HG03097 (cell line): ENCODE measurements at regions not wholly inside any gene's neighbourhood (a gene's known extent, or its start where the extent isn't known, plus 50 kb on each side); places are given as distances from the start of the nearest gene placed in this dataset.

Experiments
- ATAC-seq: cut with Tn5 transposase; IDR thresholded peaks from one replicate; pipeline ENCODE4 v1.9.1; 2021; ENCODE audit not compliant: unreplicated experiment, low FRiP score

DNA sequence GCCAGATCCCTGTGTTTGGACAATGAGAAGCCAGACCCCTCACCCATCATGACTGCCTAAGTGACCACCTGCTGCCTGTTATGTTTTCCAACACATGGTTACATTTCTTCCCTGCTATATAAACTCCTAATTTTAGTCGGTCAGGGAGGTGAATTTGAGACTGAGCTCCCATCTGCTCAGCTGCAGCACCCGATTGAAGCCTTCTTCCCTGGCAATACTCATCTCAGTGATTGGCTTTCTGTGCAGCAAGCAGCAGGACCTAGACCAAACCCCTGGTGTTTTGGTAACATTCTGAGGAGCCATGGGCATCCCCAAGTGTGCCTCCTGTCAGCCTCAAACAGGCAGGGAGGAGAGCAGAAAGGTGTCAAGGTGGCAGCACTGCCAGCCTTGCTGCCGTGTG lies 141.2 kb downstream of the CD8B2 start:
- ATAC-seq: no peak

DNA sequence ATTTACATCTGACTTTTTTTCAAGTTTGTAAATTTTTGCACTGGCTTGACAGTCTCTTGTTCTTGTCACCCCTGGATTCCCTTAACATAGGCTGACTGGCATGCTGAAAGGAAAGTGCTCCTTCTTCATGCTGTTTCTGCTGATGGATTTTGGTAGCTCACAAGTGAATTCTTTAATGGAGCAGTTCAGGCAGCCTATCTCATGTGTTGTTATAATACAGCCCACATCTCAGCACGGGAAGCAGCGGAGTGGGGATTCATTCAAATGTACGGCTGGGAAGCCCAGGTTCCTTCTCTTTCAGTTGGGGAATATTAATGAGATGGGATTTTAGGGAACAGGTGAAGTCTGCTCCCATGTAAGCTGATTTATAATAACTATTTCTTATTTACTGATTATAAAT lies 142.8 kb downstream of the CD8B2 start:
- ATAC-seq: no peak

DNA sequence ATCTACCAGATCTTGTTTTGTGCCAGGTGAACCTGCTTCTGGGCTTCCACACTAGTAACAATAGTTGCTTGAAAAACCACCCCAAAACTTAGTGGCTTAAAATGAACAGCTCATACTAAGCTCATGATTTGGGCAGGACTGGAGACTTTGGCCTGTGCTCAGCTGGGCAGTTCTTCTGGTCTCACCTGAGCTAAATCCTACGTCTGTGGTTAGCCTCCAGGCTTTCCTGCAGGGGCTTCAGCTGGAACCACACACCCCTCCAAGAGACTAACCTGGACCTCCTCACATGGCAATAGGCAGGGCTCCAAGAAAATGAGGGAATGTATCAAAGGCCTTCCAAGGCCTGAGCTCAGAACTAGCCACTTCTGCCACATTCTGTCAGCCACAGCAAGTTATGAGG lies 144.1 kb downstream of the CD8B2 start:
- no peak for ATAC-seq

DNA sequence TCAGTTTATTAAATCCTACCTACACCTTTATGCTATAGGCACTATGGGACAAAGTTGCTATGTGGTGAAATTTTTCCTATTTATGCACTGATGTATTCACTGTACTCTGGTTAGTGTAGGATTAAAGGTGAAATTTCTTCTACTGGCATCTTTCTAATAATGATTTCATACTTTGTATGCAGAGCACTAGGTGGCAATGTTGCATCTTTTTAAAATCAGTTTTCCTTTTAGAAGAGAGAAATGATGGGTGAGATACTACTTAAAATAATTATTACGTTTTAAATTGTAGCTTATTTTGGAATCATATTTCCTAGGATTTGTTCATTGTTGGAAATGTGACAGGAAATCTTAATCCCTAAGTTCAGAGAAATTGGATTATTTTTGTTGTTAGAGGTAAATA lies 150.9 kb downstream of the CD8B2 start:
- ATAC-seq: no peak

DNA sequence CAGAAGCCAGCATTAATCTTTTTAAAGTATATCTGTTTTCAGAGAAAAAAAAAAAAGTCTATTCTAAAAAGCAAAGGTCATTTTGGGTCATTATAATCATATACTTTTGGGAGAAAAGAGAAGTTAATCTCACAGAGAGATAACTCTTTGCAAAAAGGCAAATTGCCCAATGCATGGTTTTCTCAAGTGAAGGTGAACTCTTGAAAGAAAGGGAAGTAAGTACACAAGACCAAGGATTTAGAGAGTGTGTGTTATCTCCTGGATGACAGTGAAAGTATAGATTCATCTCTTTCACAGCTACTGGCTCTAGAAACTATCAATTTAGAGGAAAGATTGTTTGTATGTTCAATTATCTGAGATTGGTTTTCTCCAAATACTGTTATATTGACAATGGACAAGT lies 151.4 kb downstream of the CD8B2 start:
- ATAC-seq: no peak

DNA sequence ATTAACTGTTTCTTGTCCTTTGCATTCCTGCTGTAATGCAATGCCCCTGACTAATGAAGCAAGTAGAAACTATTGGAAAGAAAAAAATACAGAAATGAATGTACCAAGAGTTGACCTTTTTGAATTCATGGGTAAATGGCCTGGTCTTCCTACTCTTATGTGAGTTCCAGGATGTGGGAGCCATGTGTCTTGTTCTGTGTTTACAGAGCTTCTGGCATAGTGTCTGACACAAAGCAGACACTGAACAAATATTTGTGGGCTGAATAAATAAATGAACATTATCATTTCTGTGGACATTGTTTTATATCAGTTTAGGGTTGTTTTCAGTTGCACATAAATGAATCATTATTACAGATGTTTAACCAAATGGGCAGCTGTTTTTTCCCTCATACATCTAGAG lies 155.5 kb downstream of the CD8B2 start:
- ATAC-seq: no peak

DNA sequence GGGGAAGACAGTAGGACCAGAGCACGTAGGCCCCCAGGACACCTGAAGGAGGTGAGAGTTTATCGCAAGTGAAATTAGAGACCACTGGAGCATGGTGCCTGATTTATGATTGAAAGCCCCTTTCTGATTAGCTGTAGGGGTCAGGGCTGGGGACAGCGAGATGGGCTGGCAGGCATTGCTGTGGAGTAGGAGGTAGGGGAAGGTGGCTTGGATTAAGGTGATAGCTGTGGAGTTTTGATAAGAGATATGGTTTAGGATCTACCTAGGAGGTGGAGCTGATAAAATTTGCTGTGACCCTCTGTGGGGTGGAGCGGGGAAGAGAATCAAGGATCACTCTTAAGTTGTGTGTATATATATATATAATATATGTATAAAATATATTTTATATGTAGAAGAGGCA lies 157.5 kb downstream of the CD8B2 start:
- ATAC-seq: no peak

DNA sequence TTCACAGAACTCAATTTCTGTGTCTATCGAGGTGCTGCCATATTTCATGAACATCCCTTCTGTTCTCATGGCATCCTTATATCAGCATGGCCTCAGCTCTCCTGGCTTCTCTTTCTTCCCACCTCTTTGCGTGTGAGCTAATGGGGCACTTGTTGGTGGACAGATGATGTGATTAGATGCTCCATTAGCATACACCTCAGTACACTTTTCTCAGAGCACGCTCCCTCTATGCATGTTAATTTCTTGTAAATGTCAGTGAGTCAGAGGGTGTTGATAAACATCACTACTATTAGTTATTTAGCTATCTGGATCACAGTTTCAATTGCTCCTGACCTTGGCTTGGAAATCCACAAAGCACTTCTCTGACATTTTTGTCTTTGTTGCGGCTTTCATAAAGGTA lies 159.4 kb downstream of the CD8B2 start:
- ATAC-seq: no peak

DNA sequence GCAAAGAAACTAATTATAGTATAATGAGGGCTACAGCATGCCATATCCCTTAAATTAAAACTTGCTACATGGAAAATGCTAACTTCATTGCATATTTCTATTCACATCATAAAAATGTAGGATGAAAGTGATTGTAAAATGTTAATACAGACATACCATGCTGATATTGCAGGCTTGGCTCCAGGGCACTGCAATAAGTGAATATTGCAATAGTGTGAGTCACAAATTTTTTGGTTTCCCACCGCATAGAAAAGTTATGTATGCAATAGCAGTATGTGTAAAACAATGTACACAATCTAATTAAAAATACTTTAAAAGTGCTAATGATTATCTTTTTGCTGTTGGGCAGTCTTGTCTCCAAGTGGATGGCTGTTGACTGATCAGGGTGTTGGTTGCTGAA lies 162.1 kb downstream of the CD8B2 start:
- no peak for ATAC-seq

DNA sequence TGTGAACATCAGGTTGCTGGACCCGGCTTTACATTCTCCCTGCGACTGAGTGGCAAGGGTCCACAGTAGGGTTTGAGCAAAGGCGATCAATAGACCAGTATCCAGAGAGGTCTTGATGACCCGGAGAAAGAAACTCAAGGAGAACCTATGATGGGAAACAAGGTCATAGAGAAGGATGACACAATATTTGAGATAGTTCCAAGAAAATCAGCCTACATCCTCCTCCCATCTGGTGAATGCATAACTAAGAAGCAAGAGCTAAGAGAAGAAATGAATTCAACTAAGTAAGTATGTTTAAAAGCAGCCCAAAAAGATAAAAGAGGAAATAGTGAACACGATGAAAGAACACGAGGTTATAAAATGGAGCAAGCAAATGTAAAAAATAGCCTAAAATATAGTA lies 166.3 kb downstream of the CD8B2 start:
- no peak for ATAC-seq

DNA sequence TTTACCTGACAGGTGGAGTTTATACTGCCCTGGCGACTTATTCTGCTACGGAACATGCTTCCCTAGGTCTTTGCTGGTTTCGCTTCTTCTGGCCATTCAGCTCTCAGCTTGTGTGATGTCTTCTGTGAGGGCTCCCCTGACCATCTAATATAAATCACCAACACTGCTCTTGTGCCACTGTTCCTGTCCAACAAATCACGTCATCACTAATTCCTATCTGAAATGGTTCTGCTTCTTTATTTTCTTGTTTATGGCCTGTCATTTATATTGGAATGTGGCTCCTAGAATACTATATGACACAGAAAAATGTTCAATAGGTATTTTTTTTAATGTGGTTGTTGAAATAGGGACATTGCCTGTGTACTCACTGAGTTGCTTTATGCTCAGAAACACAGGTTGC lies 171.5 kb downstream of the CD8B2 start:
- ATAC-seq: no peak

DNA sequence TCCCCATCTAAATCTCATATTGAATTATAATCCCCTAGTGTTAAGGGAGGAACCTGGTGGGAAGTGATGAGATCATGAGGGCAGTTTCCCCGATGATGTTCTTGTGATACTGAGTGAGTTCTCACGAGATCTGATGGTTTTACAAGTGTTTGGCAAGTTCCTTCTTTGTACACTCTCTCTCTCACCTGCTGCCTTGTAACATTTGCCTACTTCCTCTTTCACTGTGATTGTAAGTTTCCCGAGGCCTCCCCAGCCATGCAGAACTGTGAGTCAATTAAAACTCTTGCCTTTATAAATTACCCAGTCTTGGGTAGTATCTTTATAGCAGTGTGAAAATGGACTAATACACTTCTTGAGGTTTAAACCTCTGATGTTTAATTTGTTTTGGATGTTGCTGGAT lies 177.5 kb downstream of the CD8B2 start:
- ATAC-seq: no peak

DNA sequence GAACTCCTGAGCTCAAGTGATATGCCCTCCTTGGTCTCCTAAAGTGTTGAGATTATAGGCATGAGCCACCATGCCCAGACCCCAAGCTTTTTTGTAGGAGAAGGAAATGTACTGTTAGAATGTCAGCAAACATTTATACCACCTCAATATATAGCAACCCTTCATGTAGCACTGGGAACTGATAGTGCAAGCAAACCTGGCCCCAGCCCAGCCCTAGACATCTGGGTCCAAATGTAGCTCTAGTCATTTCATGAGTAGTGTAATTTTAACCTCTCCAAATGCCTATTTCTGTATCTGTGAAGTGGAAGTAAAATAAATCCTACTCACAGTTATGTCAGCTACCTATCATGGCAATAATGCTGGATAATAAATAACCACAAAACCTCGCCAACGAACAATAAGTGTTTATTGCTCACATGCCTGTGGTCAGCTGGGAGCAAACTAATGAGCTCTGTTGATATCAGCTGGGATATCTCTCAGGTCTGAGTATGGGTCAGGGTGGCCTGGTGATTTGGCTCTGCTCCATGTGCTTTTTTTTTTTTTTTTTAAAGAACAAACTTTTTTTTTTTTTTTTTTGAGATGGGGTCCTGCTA lies 180.4 kb downstream of the CD8B2 start:
- no peak for ATAC-seq

DNA sequence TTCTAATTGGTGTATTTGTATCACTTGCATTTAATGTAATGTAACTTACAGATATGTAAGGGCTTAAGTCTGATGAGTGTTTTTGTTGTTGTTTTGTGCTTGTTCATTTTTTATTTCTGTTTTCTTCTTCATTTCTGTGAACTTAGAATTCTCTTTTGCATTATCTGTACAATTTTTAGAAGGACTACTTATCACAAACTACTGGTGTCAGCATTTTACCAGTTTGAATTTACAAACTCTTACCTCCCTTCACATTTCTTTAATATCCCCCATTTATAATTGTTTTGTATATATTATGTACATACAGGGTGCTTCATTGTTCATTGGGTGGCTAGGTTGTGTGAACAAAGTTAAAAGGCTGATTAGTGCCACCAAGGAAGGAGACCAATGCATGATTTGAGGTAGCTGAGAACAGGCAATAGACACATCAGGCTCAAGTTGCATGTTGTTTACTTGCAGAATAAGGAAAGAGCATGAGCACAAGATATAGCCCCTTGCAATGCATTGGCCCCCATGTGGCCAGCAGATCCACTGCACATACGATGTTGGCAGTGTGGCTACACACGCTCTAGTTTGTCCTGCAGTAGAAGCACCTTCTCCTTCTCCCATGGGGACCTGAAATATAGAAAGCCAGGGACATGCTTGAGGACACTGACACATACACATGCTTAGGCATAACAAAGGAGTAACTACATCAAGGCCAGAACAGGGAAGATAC lies 198.2 kb downstream of the CD8B2 start:
- no peak for ATAC-seq

DNA sequence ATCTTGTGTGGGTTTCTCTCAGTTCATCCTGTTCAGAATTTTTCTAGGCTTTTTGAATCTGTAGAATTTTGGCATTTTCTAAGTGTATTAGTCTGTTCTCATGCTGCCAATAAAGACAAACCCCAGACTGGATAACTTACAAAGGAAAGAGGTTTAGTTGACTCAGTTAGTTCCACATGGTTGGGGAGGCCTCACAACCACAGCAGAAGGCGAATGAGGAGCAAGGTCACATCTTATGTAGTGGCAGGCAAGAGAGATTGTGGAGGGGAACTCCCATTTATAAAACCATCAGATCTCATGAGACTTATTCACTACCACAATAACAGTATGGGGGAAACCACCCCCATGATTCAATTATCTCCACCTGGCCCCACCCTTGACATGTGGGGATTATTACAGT lies 199.2 kb downstream of the ST6GAL2 start:
- ATAC-seq: no peak

DNA sequence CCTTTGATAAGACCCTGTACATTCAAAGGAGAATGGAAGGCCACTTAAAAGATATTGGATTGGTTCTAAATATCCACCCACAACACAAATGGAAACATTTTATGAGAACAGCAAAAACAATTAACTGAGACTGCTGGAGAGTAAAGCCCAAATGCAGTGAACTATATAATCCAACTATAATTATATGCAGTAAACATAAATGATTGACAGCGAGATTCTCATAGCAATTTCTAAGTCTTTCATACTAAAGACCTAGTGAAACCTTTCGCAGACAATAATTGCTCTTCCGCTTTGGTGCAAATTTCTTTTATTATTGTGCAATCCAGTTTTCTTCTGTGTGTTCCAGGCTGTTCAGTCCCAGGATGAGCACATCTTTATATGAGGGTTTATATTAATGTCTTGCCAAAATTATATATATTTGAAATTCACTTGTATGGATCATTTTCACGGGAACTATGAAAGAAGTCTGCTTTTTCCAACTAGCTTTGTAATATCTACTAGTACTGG lies 190.9 kb downstream of the ST6GAL2 start:
- no peak for ATAC-seq

DNA sequence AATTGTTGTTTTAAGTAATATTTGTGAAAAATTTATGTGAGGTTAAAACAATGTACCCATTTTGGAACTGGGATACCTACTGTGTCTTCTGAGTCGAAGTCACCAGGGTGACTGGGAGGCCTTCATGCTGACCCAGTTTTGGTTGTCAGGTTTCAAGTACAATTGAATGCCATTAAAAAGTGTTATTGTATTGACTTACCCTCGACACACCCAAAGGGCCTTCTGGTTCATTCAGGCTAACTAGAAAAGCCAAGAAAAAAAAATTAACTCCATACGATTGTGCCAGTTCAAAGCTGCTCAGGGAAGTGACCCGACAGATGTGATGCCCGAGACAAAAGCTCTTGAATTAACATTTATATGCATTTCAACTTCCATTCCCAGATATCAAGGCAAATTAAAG lies 190.0 kb downstream of the ST6GAL2 start:
- ATAC-seq: no peak

DNA sequence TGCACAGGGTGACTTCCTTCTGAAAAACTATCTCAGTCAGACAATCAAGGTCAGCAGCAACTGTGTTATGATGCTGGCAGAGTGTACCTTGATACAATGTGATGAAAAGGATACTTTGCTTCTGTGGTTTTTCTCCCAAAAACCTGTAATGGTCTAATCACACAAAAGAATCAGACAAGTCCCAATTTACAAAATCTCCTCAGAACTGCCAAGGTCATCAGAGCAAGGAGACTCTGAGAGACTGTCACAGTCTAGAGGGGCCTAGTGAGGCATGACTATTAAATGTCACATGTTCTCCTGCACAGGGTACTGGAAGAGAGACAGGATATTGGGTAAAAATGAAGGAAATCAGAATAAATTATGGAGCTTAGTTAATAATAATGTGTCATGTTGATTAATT lies 185.4 kb downstream of the ST6GAL2 start:
- ATAC-seq: no peak

DNA sequence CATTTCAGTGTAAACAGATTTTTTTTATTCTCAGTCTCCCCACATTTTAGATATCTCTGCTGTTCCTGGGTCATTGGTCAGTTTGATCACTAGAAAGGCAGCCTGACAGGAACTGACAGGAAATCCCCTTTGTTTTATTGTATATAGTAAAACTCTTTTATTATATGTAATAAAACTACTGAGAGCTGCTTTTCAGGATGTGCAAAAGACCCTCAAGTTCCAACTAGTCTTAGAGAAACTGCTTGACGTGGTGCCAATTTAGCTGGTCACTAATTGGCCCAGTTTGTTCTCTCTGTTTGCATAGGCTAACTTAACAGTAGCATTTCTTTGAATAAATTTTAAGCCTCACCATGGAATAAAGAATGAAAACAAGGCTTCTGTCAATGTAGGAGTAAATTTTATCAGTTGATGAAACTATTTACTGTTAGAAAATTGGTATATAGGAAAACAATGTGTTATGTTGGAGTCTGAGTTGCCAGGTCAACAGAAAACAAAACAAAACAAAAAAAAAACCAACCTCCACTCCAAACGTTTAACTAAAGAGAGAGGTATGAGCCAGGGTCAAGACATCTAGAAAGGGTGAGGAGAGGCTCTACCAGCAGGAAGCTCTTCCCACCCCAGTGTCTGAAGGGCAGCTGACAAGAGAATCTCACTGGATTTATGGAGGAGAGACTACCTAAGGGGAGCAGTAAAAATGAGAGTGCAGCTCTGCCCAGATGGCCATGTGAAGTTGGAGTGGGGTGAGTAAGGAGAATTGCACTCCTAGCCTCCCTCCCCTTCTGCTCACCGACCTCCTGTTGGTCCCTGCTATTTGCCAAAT lies 184.6 kb downstream of the ST6GAL2 start:
- no peak for ATAC-seq

DNA sequence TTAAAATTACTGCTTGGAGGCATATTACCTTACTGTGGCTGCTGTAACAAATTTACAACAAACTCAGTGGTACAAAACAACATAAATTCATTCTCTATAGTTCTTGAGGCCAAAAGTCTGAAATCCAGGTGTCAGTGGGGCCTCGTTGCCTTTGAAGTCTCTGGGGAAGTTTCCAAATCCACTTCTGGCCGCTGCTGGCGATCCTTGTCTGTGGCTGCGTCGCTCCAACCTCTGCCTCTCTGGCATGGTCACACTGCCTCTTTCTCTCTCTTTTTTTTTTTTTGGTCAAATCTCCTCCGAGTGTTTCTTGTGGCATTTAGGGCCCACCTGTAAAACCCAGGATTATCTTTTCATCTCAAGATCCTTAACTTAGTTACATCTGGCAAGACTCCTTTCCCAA lies 182.8 kb downstream of the ST6GAL2 start:
- no peak for ATAC-seq

DNA sequence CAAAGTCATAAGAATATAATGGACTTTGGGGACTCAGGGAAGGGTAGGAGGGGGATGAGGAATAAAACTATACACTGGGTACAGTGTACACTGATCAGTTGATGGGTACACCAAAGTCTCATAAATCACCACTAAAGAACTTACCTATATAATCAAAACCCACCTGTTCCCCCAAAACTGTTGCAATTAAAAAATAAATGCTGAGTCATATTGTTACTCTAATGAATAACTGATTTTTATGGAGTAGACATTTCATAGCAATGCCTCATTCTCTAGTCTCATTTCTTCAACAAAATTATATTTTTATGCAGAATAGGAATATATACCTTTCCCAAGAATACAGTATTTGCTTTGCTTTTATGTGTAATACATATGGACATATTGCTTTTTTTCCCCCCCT lies 181.2 kb downstream of the ST6GAL2 start:
- no peak for ATAC-seq

DNA sequence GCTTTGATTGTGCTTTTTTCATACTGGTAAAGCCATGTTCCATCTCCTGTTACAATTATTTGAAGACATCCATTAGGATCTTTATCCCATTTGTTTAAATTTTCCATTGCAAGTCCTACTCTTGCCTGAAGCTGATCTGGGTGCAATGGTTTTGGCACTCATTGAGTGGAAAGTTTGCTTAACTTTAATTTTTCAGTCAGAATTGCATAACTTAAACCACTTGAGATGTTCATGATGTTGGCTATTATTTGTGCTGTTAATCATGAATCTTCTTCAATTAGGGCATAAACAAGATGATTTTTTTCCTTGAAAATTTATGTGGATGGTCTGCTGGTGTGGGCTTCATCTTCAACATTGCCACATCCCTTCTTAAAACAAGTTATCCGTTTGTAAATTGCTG lies 180.1 kb downstream of the ST6GAL2 start:
- no peak for ATAC-seq
